ENCODE measurements at regions not wholly inside any gene's neighbourhood (a gene's known extent, or its start where the extent isn't known, plus 50 kb on each side); places are given as distances from the start of the nearest gene placed in this dataset.
"Not testable (repeated sequence)": the region's sequence is repeated elsewhere in the genome, so short reads cannot be mapped to it uniquely, and the experiment has no call there.

GRCh38 chr1:233827937-233828336, 76.5 kb upstream of the SLC35F3 start:
- H3K27me3 ChIP-seq (ENCODE audit: control insufficient read depth in 1 of 2, insufficient read depth in 2 of 2, low read length in 1 of 2); H3K36me3 ChIP-seq (ENCODE audit: control insufficient read depth in 1 of 2, insufficient read depth in 2 of 2, low read length in 1 of 2); H3K4me3 ChIP-seq (ENCODE audit: low read length in 2 of 2); H3K27ac ChIP-seq (ENCODE audit: low read depth in 1 of 2, low read length in 2 of 2); DNase-seq; H3K4me1 ChIP-seq (ENCODE audit: control insufficient read depth in 1 of 2, insufficient read depth in 2 of 2, low read length in 2 of 2); ATAC-seq (ENCODE audit: low FRiP score); H3K9me3 ChIP-seq (ENCODE audit: control insufficient read depth, low read length); intact Hi-C loops (cut with DNase I): not testable (repeated sequence)
- 72 to 79% methylated on average over 2 of the region's 2 CpGs for WGBS, 2 donors

GRCh38 chr1:233828480-233828879, 76.0 kb upstream of the SLC35F3 start:
- ATAC-seq (ENCODE audit: low FRiP score): no peak
- no peaks in the 10 kb centered on the region for H3K9me3 ChIP-seq (ENCODE audit: control insufficient read depth, low read length)
- intact Hi-C loops (cut with DNase I): no loop called here

GRCh38 chr1:233834609-233835008, 69.9 kb upstream of the SLC35F3 start:
- ATAC-seq (ENCODE audit: low FRiP score) (no peak), DNase-seq (no peak)
- no peaks in the 10 kb centered on the region for H3K9me3 ChIP-seq (ENCODE audit: control insufficient read depth, low read length)
- H3K4me3 ChIP-seq (ENCODE audit: low read length in 2 of 2): no peak overlapping the region
- no peaks in the 10 kb centered on the region for H3K4me1 ChIP-seq (ENCODE audit: control insufficient read depth in 1 of 2, insufficient read depth in 2 of 2, low read length in 2 of 2)
- no peak overlapping the region for H3K27ac ChIP-seq (ENCODE audit: low read depth in 1 of 2, low read length in 2 of 2)
- WGBS, 2 donors: 99 to 100% methylated on average over 2 of the region's 2 CpGs
- no peaks in the 10 kb centered on the region for H3K36me3 ChIP-seq (ENCODE audit: control insufficient read depth in 1 of 2, insufficient read depth in 2 of 2, low read length in 1 of 2)
- intact Hi-C loops (cut with DNase I): no loop called here
- H3K27me3 ChIP-seq (ENCODE audit: control insufficient read depth in 1 of 2, insufficient read depth in 2 of 2, low read length in 1 of 2): no peaks in the 10 kb centered on the region

More at GRCh38 chr1:233828480-233828879, 76.0 kb upstream of the SLC35F3 start:
- no peak overlapping the region for H3K27ac ChIP-seq (ENCODE audit: low read depth in 1 of 2, low read length in 2 of 2)
- H3K4me3 ChIP-seq (ENCODE audit: low read length in 2 of 2): no peak overlapping the region
- no peak for DNase-seq
- no peaks in the 10 kb centered on the region for H3K4me1 ChIP-seq (ENCODE audit: control insufficient read depth in 1 of 2, insufficient read depth in 2 of 2, low read length in 2 of 2)
- no peaks in the 10 kb centered on the region for H3K36me3 ChIP-seq (ENCODE audit: control insufficient read depth in 1 of 2, insufficient read depth in 2 of 2, low read length in 1 of 2)
- H3K27me3 ChIP-seq (ENCODE audit: control insufficient read depth in 1 of 2, insufficient read depth in 2 of 2, low read length in 1 of 2): no peaks in the 10 kb centered on the region

- H3K27ac ChIP-seq (ENCODE audit: low read depth in 1 of 2, low read length in 2 of 2); intact Hi-C loops (cut with DNase I); H3K9me3 ChIP-seq (ENCODE audit: control insufficient read depth, low read length); H3K36me3 ChIP-seq (ENCODE audit: control insufficient read depth in 1 of 2, insufficient read depth in 2 of 2, low read length in 1 of 2); H3K27me3 ChIP-seq (ENCODE audit: control insufficient read depth in 1 of 2, insufficient read depth in 2 of 2, low read length in 1 of 2); H3K4me1 ChIP-seq (ENCODE audit: control insufficient read depth in 1 of 2, insufficient read depth in 2 of 2, low read length in 2 of 2); ATAC-seq (ENCODE audit: low FRiP score); H3K4me3 ChIP-seq (ENCODE audit: low read length in 2 of 2); DNase-seq: not testable (repeated sequence)
- WGBS, 2 donors: 90 to 91% methylated on average over 4 of the region's 4 CpGs
Measured at GRCh38 chr1:233838207-233838606, 66.3 kb upstream of the SLC35F3 start.

GRCh38 chr1:233843525-233844204, 60.8 kb upstream of the SLC35F3 start:
- Histone ChIP-seq H3K36me3 (ENCODE audit: control insufficient read depth in 1 of 2, insufficient read depth in 2 of 2, low read length in 1 of 2) (no peaks in the 10 kb centered on the region), H3K4me3 (ENCODE audit: low read length in 2 of 2) (no peak overlapping the region), H3K4me1 (ENCODE audit: control insufficient read depth in 1 of 2, insufficient read depth in 2 of 2, low read length in 2 of 2) (no peaks in the 10 kb centered on the region), H3K27ac (ENCODE audit: low read depth in 1 of 2, low read length in 2 of 2) (no peak overlapping the region), H3K27me3 (ENCODE audit: control insufficient read depth in 1 of 2, insufficient read depth in 2 of 2, low read length in 1 of 2) (no peaks in the 10 kb centered on the region), H3K9me3 (ENCODE audit: control insufficient read depth, low read length) (peaks cover 2% of the 10 kb centered on the region)
- intact Hi-C loops (cut with DNase I): no loop called here
- DNase-seq (no peak), ATAC-seq (ENCODE audit: low FRiP score) (no peak)
- WGBS, 2 donors: 28 to 35% methylated on average over 9 of the region's 9 CpGs

- no peaks in the 10 kb centered on the region for H3K27me3 ChIP-seq (ENCODE audit: control insufficient read depth in 1 of 2, insufficient read depth in 2 of 2, low read length in 1 of 2)
- peaks cover 2% of the 10 kb centered on the region for H3K9me3 ChIP-seq (ENCODE audit: control insufficient read depth, low read length)
- intact Hi-C loops (cut with DNase I): no loop called here
- H3K27ac ChIP-seq (ENCODE audit: low read depth in 1 of 2, low read length in 2 of 2): no peak overlapping the region
- ATAC-seq (ENCODE audit: low FRiP score): no peak
- no peak for DNase-seq
- H3K4me3 ChIP-seq (ENCODE audit: low read length in 2 of 2): no peak overlapping the region
- WGBS, 2 donors: 72 to 78% methylated on average over 2 of the region's 2 CpGs
- H3K4me1 ChIP-seq (ENCODE audit: control insufficient read depth in 1 of 2, insufficient read depth in 2 of 2, low read length in 2 of 2): no peaks in the 10 kb centered on the region
- H3K36me3 ChIP-seq (ENCODE audit: control insufficient read depth in 1 of 2, insufficient read depth in 2 of 2, low read length in 1 of 2): no peaks in the 10 kb centered on the region
Measured at GRCh38 chr1:233844275-233844674, 60.2 kb upstream of the SLC35F3 start.

- Histone ChIP-seq H3K9me3 (ENCODE audit: control insufficient read depth, low read length) (peaks cover 2% of the 10 kb centered on the region), H3K4me3 (ENCODE audit: low read length in 2 of 2) (no peak overlapping the region), H3K36me3 (ENCODE audit: control insufficient read depth in 1 of 2, insufficient read depth in 2 of 2, low read length in 1 of 2) (no peaks in the 10 kb centered on the region), H3K27ac (ENCODE audit: low read depth in 1 of 2, low read length in 2 of 2) (no peak overlapping the region), H3K4me1 (ENCODE audit: control insufficient read depth in 1 of 2, insufficient read depth in 2 of 2, low read length in 2 of 2) (no peaks in the 10 kb centered on the region), H3K27me3 (ENCODE audit: control insufficient read depth in 1 of 2, insufficient read depth in 2 of 2, low read length in 1 of 2) (no peaks in the 10 kb centered on the region)
- DNase-seq (no peak), ATAC-seq (ENCODE audit: low FRiP score) (no peak)
- WGBS, 2 donors: 3 to 13% methylated on average over 2 of the region's 2 CpGs
- intact Hi-C loops (cut with DNase I): no loop called here
Measured at GRCh38 chr1:233844692-233845091, 59.8 kb upstream of the SLC35F3 start.
